Neural progenitor cell (in vitro differentiated cells): ENCODE measurements at regions not wholly inside any gene's neighbourhood (a gene's known extent, or its start where the extent isn't known, plus 50 kb on each side); places are given as distances from the start of the nearest gene placed in this dataset.

Experiments
- DNase-seq: peaks from one replicate; pipeline ENCODE4 v3.0.0-alpha.2; 2016; ENCODE audit warnings: low spot score
- H2AFZ ChIP-seq: fragments of 200-600 bp; sonication (generic); replicated peaks from 2 replicates; pipeline ENCODE4 v1.6.1; 2016; ENCODE audit warnings: antibody characterized with exemption
- H3F3A ChIP-seq: fragments of 200-600 bp; sonication (generic); 2 replicates; pipeline ENCODE4 v1.6.1; 2016; ENCODE audit warnings: antibody characterized with exemption, low read depth
- H3K27ac ChIP-seq: fragments of 200-600 bp; sonication (generic); 2 replicates; pipeline ENCODE4 v1.5.1; 2016; ENCODE audit warnings: mild to moderate bottlenecking
- H3K27me3 ChIP-seq: fragments of 200-600 bp; sonication (generic); 2 replicates; pipeline ENCODE4 v1.6.1; 2016; ENCODE audit warnings: mild to moderate bottlenecking, moderate library complexity
- H3K36me3 ChIP-seq: fragments of 200-600 bp; sonication (generic); 2 replicates; pipeline ENCODE4 v1.5.1; 2016
- H3K4me1 ChIP-seq: fragments of 200-600 bp; sonication (generic); 2 replicates; pipeline ENCODE4 v1.6.1; 2016; ENCODE audit warnings: mixed run types
- H3K4me2 ChIP-seq: fragments of 200-600 bp; sonication (generic); 2 replicates; pipeline ENCODE4 v1.6.1; 2016
- H3K4me3 ChIP-seq: fragments of 200-600 bp; sonication (generic); 2 replicates; pipeline ENCODE4 v1.5.1; 2016
- H3K79me2 ChIP-seq: fragments of 200-600 bp; sonication (generic); 2 replicates; pipeline ENCODE4 v1.6.1; 2016; ENCODE audit warnings: low read depth
- H3K9ac ChIP-seq: fragments of 200-600 bp; sonication (generic); 2 replicates; pipeline ENCODE4 v1.6.1; 2016
- H3K9me3 ChIP-seq: fragments of 200-600 bp; sonication (generic); 2 replicates; pipeline ENCODE4 v1.5.1; 2016; ENCODE audit warnings: low read depth
- H4K20me1 ChIP-seq: fragments of 200-600 bp; sonication (generic); 2 replicates; pipeline ENCODE4 v1.6.1; 2016; ENCODE audit warnings: low read depth
- H3K27ac Mint-ChIP-seq: 3 replicates; pipeline ENCODE4 v1.8.0; 2021; ENCODE audit warnings: mixed read lengths
- H3K27me3 Mint-ChIP-seq: 2 replicates; pipeline ENCODE4 v1.8.0; 2022; ENCODE audit warnings: low read depth, mild to moderate bottlenecking, inconsistent platforms, moderate library complexity, mixed read lengths; ENCODE audit not compliant: insufficient read depth
- H3K36me3 Mint-ChIP-seq: 3 replicates; pipeline ENCODE4 v1.8.0; 2021; ENCODE audit warnings: mixed read lengths
- H3K4me1 Mint-ChIP-seq: 3 replicates; pipeline ENCODE4 v1.8.0; 2021; ENCODE audit warnings: mixed read lengths
- H3K4me3 Mint-ChIP-seq: 3 replicates; pipeline ENCODE4 v1.8.0; 2021; ENCODE audit warnings: mild to moderate bottlenecking, moderate library complexity, mixed read lengths
- H3K9me3 Mint-ChIP-seq: 3 replicates; pipeline ENCODE4 v1.8.0; 2020; ENCODE audit warnings: mixed read lengths
- EZH2 ChIP-seq: fragments of 200-600 bp; sonication (generic); IDR thresholded peaks from 2 replicates; pipeline ENCODE4 v1.6.1; 2017; ENCODE audit warnings: antibody characterized with exemption, mild to moderate bottlenecking, moderate library complexity
- EZH2phosphoT487 ChIP-seq: fragments of 200-600 bp; sonication (generic); IDR thresholded peaks from 2 replicates; pipeline ENCODE4 v1.6.1; 2017; ENCODE audit warnings: antibody characterized with exemption
- TF ChIP-seq, protein P1 (sequence below): fragments of 200-600 bp; sonication (generic); IDR thresholded peaks from 2 replicates; pipeline ENCODE4 v1.5.1; 2017; ENCODE audit warnings: antibody characterized with exemption, mild to moderate bottlenecking

DNA sequence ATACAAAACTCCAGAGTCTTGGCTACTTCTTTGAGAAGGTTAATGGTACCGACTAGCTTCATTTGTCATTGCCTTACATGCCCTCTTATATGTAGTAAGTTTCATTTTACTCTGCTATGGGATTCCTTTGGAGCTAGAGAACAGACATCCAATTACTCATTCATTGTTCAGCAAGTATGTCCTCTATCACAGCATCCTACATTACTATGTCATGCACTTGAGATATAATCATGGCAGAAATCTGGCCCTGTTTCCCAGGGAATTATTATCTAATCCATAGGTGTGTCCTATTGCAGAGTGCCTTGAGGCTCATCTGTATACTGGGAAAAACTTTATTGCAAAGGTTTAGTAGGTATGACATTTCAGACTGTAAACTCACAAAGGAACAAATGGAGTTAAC is 333.1 kb upstream of the NECTIN3 start:
- Histone ChIP-seq H3K27me3 (no peaks in the 10 kb centered on the region), H3K79me2 (no peaks in the 10 kb centered on the region), H3K27ac (no peak overlapping the region), H2AFZ (no peak overlapping the region), H3K36me3 (no peaks in the 10 kb centered on the region), H3K9me3 (no peaks in the 10 kb centered on the region), H3F3A (no peaks in the 10 kb centered on the region), H3K4me2 (no peak overlapping the region), H4K20me1 (no peaks in the 10 kb centered on the region), H3K4me3 (no peak overlapping the region), H3K9ac (no peak overlapping the region), H3K4me1 (peaks cover 9% of the 10 kb centered on the region)
- Mint-ChIP-seq H3K27me3 (no peaks in the 10 kb centered on the region), H3K9me3 (no peaks in the 10 kb centered on the region), H3K4me3 (no peak overlapping the region), H3K4me1 (no peaks in the 10 kb centered on the region), H3K36me3 (no peaks in the 10 kb centered on the region), H3K27ac (no peak overlapping the region)
- TF ChIP-seq, protein P1, sequence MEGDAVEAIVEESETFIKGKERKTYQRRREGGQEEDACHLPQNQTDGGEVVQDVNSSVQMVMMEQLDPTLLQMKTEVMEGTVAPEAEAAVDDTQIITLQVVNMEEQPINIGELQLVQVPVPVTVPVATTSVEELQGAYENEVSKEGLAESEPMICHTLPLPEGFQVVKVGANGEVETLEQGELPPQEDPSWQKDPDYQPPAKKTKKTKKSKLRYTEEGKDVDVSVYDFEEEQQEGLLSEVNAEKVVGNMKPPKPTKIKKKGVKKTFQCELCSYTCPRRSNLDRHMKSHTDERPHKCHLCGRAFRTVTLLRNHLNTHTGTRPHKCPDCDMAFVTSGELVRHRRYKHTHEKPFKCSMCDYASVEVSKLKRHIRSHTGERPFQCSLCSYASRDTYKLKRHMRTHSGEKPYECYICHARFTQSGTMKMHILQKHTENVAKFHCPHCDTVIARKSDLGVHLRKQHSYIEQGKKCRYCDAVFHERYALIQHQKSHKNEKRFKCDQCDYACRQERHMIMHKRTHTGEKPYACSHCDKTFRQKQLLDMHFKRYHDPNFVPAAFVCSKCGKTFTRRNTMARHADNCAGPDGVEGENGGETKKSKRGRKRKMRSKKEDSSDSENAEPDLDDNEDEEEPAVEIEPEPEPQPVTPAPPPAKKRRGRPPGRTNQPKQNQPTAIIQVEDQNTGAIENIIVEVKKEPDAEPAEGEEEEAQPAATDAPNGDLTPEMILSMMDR, result no peak
- DNase-seq, result no peak

DNA sequence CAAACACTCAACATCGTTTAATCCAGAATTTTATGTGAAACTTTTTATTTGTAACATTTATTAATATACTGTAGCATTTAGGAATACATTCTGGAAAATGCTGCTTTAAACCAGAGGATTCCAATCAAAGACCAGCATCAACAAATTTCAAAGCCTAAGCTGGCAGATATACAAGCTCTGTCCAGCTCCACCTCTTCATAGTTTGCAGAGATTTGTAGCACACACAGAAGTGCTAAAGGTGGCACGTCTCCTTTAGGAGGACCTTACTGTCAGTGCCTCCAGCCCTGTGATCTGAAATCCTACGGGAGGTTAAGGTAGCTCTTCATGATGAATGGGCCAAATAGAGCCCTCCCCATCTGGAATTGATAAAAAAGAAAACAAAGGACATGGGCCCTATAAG is 329.7 kb upstream of the NECTIN3 start:
- Mint-ChIP-seq H3K4me1 (no peaks in the 10 kb centered on the region), H3K27ac (no peak overlapping the region), H3K9me3 (peaks cover 13% of the 10 kb centered on the region), H3K4me3 (no peak overlapping the region), H3K36me3 (no peaks in the 10 kb centered on the region), H3K27me3 (no peaks in the 10 kb centered on the region)
- Histone ChIP-seq H3F3A (no peaks in the 10 kb centered on the region), H2AFZ (no peak overlapping the region), H3K4me3 (no peak overlapping the region), H3K4me2 (no peak overlapping the region), H3K9ac (no peak overlapping the region), H3K27me3 (no peaks in the 10 kb centered on the region), H3K9me3 (no peaks in the 10 kb centered on the region), H3K4me1 (peaks cover 11% of the 10 kb centered on the region), H3K79me2 (no peaks in the 10 kb centered on the region), H3K27ac (no peak overlapping the region), H3K36me3 (no peaks in the 10 kb centered on the region), H4K20me1 (no peaks in the 10 kb centered on the region)
- no peak for TF ChIP-seq EZH2
- no peak for DNase-seq

DNA sequence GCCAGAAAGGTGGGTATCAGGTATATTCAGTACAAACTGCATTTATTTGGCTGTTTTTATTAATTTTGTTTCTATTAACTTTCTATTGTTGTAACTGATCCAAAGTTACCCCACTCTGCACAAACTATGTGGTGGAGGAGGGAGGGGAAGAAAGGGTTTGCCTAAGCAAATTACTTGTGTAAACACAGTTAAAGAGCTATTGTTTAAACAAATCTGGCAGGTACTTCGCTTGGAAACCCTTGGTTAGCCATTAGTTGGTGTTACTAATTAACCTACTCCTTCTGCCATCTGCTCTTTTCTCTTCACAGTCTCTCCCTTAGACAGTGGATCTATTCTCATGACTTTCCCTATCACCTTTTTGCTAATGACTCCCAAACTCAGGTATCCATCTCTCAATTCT is 328.4 kb upstream of the NECTIN3 start:
- no peaks in the 10 kb centered on the region for H3K4me1 Mint-ChIP-seq
- Histone ChIP-seq H3K4me1 (peaks cover 11% of the 10 kb centered on the region), H3K79me2 (no peaks in the 10 kb centered on the region), H4K20me1 (no peaks in the 10 kb centered on the region), H3K4me3 (no peak overlapping the region), H3K27ac (no peak overlapping the region), H2AFZ (no peak overlapping the region), H3K9ac (no peak overlapping the region), H3K27me3 (no peaks in the 10 kb centered on the region), H3K4me2 (no peak overlapping the region), H3K36me3 (no peaks in the 10 kb centered on the region), H3F3A (no peaks in the 10 kb centered on the region), H3K9me3 (no peaks in the 10 kb centered on the region)
- H3K9me3 Mint-ChIP-seq, result peaks cover 13% of the 10 kb centered on the region
- no peaks in the 10 kb centered on the region for H3K36me3 Mint-ChIP-seq
- H3K27ac Mint-ChIP-seq, result no peak overlapping the region
- DNase-seq, result peak; percentile 5
- H3K27me3 Mint-ChIP-seq, result no peaks in the 10 kb centered on the region
- TF ChIP-seq, protein P1, result no peak
- no peak for TF ChIP-seq EZH2
- no peak for TF ChIP-seq EZH2phosphoT487
- H3K4me3 Mint-ChIP-seq, result no peak overlapping the region

DNA sequence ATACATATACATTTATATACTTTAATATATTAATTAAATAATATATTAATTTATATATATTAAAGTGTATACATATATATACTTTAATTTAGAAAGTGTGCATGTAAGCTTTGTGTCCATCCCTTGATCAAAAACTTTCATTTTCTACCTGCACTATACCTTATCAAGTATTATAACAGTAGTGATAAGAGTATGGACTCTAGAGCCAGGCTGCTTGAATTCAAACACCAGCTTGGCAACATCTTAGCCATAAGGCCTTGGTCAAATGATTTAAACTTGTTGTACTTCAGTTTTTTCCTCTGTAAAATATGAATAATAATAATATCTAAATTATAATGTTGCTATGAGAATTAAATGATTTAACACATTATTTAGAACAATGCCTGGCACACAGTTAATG is 327.6 kb upstream of the NECTIN3 start:
- Histone ChIP-seq H3K4me3 (no peak overlapping the region), H3K4me1 (peaks cover 11% of the 10 kb centered on the region), H3K27ac (no peak overlapping the region), H3F3A (no peaks in the 10 kb centered on the region), H3K9me3 (no peaks in the 10 kb centered on the region), H3K9ac (no peak overlapping the region), H4K20me1 (no peaks in the 10 kb centered on the region), H3K79me2 (no peaks in the 10 kb centered on the region), H3K27me3 (no peaks in the 10 kb centered on the region), H3K4me2 (no peak overlapping the region), H3K36me3 (no peaks in the 10 kb centered on the region), H2AFZ (no peak overlapping the region)
- Mint-ChIP-seq H3K4me3 (no peak overlapping the region), H3K27me3 (no peaks in the 10 kb centered on the region), H3K27ac (no peak overlapping the region), H3K4me1 (no peaks in the 10 kb centered on the region), H3K36me3 (no peaks in the 10 kb centered on the region), H3K9me3 (peaks cover 13% of the 10 kb centered on the region)
- TF ChIP-seq EZH2 (no peak), EZH2phosphoT487 (no peak)
- TF ChIP-seq, protein P1, result no peak
- no peak for DNase-seq
